TTC549 (cell line): ENCODE measurements at regions not wholly inside any gene's neighbourhood (a gene's known extent, or its start where the extent isn't known, plus 50 kb on each side); places are given as distances from the start of the nearest gene placed in this dataset.

Experiments
- FAIRE-seq: peaks from 2 replicates; lab custom pipeline; 2012; peaks lifted over from hg19 to GRCh38; lab: Jason Lieb, UNC

DNA sequence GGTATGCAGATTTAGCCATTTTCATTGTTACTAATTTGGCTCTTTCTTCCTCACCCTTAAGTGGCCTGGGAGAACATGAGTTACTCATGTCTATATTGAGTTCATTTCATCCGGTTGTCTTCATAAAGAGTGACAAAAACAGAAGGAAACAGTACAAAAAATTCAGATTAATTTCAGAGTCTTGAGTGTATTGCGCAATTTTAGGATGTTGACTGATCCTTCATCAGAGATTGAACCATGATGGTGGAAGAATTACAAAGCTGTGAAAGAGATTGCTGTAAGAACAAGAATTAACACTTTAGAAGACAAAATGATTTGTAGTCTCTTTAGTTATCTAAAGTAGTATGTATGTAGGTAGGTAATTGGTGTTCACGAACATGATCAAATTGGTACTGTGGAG lies 194.0 kb upstream of the PPP1R3A start:
- FAIRE-seq: no peak

DNA sequence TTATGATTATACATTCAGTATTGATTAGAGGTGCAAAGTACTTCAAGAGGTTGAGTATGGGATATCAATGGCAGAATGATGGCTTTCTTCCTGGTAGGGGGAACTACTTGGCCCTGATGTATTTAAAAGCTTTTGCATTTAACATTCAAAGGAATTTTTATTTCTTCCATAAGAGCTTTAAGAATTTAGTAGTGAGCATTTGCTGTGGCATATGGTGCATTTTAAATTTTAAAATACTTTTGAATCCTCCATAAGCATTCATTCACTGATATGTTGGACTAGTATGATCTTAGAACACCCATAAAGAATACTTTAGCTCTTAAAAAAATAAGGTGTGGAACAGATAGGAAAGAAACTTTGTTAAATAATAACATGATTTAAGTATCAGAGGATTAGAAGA lies 191.9 kb upstream of the PPP1R3A start:
- FAIRE-seq: no peak

DNA sequence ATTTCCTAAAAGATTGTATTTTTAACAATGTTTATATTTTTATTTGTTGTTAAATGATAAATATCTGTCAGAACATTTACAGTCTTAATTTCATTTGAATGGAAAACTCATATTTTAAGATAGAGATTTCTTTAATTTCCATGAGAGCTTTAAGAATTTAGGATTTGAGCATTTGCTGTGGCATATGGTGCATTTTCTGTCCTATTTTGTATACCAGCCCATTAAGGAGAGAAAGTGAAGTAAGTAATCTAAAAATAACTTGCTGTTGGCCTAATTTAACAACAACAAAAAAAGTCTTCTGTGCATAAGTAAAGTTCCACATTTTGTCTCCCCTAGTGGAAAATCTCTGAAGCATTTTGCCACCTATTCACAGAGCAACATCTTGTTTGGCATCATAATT lies 190.9 kb upstream of the PPP1R3A start:
- FAIRE-seq: peak; percentile 26

DNA sequence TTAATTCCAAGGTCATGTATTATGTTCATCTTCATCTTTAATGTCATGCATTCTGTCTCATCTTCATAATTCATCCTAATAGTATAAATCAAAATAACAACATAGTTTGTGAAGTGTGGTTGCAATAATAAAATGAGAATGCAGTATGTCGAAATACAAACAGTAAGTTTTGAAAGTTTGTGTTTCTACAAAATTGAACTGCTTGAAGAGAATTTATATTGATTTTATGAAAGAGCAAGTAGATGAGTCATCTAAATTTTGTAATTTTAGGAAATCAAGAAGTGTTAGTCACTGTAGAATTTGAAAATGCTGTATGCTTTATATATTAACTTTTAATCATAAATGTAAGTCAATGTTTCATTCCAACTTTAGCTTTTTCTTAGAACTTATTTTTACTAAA lies 190.5 kb upstream of the PPP1R3A start:
- FAIRE-seq: no peak

DNA sequence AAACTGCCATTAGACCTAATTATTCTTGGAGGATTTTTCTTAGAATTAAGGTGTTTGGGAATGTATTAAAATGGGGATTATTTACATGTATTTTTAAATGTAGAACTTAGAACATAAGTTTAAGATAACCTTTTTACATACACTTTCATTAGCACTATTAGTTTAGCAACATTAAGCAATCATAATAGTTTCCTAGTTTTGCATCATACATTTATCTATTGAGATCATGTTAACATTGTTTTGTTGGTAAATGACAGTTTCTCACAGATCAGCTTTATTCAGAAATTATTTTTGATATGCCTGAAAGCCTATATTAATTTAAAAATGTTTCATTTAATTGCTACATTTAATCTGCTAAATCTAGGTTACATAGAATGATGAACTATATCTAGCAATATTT lies 189.7 kb upstream of the PPP1R3A start:
- no peak for FAIRE-seq

DNA sequence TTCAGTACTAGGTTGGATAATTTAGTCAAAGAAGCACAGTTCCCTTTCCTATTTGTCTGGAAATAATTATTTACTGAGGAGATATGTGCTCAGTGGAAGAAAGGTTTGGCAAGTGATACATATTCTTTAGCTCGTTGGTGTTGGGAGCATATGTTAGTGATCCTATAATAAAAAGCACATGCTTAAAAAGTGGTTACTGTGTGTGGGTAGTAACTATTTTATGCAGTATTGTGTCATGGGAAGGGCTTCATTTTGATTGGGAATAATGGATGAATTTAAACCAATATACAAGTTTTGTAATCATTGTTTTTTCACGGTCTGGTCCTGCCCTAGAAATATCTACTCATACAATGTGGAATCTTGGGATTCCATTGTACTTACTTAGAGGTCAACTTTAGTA lies 188.7 kb upstream of the PPP1R3A start:
- FAIRE-seq: no peak

DNA sequence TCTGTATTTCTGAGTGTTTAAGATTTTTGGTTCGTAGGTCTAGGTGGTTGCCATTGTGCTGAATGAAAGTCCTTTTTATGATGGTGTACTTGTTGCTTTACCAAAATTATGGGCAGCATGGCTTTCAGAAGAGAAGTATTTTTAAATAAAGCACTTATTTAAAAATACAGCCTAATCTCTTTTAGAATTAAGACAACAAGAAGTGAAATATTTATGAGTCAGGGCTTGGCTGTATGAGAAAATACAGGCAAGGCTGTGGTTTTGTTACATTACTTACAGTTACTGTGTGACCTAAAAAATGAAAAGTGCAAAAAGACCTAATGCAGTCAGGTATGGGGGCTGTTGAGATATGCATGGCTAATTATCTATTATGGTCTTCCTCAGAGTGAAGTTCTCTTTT lies 185.2 kb upstream of the PPP1R3A start:
- FAIRE-seq: no peak

DNA sequence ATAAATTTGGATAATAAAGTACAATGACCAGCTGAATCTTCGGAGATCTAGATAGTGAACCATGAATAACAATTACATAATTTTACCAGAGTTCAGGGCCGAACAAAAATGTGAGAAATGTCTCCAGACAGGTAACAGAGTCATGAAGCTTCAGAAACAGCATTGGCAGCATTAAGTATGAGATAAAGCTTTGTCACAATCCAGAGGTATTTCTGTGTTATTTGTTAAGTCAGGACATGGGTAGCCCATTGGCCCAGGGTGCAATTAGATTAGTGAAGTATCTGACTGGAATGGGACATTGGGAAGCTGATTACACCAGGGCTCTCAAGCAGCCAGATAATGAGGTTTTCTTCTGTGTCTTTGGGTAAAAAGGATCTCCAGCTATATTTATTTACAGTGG lies 184.2 kb upstream of the PPP1R3A start:
- no peak for FAIRE-seq

DNA sequence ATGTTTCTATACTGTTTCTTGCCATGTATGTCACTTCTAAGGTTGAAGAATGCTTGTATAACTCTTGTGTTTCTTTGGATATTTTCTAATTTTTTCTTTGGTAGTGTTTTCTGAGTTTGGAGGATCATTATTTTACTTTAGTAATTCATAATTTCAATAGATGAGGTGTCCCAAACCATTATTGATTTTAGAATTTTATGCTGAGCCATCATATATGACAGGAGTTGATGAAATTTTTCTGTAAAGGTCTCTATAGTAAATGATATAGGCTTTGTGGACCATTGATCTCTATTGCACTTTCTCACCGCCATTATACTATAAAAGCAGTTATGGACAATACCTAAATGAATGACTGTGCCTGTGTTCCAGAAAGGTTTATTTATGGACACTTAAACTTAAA lies 183.3 kb upstream of the PPP1R3A start:
- FAIRE-seq: no peak

DNA sequence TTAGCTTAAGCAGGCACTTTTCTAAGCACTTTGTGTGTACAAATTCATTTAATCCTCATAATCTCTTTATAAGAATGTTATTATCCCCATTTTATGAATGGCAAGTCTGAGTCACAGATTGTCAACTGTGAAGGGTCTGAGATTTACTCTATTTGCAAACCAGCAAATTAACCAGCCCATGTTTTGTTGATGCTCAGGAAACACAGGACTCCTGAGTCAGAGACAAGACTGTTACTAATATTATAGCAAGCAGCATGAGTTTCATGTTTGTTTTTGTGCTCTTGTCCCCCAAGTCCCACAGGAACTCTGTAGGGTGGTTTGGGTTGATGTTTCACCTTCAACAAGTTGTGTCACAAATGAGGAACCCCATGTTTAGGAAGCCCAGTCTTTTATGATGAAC lies 182.0 kb upstream of the PPP1R3A start:
- no peak for FAIRE-seq

DNA sequence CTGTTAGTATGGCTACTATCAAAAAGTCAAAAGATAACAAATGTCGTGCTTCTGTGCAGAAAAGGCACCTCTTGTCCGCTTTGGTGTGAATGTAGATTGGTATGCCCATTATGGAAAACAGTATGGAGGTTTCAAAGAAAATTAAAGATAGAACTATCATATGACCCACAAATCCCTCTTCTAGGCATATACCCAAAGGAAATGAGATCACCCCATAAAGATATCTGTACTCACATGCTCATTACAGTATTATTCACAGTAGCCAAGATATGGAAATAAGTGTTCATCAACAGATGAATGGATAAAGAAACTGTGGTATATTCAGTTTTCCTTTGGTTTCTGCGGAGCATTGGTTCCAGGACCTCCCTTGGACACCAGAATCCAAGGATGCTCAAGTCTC lies 180.5 kb upstream of the PPP1R3A start:
- no peak for FAIRE-seq

DNA sequence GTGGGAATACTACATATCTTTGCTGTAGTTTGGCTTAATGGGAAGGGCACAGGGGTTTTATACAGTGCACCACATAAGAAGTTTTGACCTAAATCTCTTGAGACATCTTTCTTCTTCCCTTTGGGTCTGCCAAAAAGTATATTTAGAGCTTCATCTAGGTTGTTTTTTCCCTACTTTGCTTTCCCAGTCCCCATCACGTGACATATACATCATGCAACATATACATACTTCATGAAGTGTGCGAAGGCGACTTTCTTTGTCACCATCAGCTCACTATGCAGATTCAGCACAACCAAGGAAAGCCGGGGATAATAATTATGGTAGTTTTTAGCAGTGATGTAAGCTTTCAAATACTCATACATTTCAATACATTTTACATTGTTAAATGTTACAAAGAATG lies 177.1 kb upstream of the PPP1R3A start:
- FAIRE-seq: no peak

DNA sequence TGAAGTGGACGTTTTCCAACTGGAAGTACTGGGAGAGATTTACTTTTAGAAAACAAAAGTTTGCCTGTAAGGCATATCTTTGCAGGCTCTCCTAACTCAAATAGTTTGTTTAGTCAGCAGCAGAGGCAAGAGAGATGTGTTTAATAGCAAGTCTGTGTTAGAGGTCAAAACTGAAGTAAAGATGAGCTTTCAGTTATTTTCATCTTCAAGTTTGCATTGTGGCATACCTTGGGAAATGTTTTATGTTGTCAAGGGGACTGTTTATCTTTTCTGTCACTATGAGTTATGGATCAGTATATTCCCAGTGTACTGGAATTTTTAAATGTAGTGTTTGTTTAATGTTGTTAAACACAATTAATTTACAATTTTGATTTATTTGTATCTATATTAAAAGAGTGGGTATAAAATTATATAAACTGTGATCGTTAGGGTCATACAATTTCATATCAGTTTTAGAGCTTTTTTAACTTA lies 169.7 kb upstream of the PPP1R3A start:
- no peak for FAIRE-seq

DNA sequence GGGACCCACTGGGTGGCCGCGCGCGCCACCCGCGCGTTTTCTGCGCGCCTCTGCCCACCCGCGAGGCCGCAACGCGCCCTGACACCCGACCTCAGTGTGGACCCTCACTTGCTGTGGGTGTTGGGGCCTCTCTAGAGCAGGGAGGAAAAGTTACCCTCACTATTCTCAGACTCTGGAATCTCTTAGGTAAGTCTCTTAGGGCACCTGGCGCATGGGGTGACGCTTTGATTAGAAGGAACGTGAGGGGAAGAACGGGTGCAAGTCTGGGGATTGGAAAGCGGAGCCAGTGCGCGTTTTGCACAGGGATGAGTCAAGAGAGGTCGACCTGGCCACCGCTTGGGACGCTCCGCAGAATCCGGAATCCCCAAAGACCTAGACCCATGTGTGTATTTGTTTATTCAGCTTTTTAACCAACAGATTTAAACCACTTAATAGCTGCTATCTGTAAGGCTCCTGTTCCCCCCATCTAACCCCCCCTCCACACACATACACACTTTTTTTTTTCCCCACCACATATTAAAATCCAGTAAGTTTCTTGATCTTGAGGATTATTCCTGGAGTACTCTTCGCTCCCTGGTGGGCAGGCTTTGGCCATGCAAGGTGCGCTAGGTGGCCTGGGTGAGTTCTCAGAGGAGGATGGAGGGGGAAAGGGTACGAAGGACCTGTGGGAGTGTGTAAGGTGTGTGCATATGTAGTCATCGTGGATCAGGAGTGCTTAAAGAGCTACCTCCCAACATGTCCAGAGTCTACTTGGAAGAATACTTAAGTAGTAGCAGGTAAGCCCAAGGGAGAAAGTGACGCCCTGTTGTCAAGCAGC lies 169.1 kb upstream of the PPP1R3A start:
- no peak for FAIRE-seq

DNA sequence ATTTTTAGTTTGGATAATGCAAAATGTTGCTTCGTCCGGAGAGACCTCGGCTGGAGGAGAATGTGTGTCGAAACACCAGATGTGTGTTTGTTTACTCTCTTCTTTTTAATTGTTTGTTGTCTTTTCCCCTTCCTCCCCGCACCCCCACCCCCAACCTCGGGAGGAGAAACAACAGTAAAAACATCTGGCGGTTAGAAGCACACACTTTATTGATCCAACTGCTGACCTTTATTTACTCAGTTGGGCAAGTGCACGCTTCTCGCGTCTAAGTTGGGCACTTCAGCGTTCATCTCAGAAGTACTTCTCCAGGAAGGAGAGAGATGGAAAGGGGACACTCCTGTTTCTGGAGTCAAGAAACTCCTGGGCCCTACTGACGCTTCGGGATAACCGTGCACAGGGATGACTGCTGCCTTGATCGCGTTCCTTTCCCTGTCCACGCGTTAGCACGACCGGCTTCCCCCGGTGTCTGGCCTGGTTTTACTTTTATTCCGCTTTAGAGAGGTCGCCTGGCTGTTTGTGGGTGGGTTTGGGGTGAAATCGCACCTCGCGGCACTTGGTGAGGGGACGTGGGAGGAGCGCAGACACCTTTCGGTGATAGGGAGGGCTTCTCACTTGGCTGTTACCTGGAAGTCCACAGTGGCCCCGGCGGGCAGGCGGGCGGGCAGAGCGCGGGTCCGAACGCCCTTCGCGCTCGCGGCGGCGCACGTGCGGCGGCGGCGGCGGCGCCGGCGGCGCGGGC lies 168.3 kb upstream of the PPP1R3A start:
- no peak for FAIRE-seq

DNA sequence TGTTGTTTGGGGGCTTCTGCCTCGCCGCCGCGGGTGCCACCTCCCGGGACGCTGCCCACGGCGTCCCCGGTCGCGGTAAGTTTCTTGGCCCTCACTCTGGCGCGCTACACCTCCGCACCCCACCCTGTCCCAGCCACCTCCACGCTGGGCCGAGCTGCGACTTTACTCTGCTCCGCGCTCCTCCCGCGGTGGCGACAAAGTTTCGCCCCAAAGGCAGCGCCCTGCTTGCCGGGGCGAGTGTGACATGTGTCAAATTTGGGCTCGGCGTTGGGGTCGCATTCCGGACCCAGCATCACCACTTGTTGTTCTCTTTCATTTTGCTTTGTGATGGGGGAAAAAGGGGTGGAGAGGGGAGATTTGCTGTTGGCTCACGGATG lies 167.7 kb upstream of the PPP1R3A start:
- FAIRE-seq: no peak

DNA sequence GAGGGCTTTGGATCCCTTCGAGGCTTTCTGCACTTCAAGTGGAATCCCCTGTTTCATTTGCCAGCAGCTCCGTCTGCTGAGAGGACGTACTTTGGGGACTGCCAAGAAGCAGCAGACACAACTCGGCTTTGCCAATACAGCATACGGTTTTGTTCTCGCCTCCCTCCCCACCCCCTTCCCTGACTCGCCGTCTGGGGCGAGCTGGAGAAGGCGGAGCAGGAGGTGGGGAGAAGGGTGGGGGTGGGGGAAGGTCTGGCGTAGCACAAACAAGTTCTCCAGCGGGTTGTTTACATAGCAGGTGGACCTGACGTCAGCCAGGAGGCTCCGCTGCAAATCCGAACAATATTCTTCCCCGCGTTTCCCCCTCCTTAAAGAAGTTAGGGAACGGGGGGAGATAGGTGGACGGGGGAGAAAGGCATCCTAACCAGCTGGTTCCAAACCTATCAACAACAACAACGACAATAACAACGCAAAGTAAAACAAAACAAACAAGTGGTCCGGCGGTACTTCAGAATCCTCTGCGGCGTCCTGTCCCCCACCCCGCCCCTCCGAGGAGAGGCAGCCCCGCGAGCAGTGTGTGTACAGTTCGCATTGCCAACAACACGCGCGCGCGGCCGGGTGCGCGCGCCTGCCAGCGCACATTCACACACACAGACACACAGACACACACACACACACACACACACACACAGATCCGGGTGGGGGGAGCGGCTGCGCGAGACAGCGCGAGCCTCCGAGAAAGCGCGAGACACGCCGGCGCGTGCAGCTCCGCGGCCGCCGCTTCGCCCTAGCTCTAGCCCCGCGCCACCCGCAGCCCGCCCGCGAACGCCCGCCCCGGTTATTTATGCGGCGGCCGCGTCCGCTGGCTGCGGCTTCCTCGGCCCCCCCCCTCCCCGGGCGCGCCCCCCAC lies 167.0 kb upstream of the PPP1R3A start:
- FAIRE-seq: no peak

DNA sequence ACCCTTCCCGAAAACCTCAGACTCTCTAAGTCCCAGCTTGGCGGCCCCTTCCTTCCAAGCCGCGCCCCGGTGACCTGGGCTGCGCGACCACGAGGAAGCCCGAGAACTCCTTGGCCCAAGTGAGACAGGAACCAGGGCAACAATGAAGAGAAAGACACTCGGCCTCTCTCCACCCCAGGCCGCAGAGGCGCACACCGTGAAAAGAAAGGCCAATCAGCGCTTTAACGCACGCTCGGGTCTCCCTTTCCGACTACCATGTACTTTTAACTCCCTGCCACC lies 166.4 kb upstream of the PPP1R3A start:
- FAIRE-seq: no peak

DNA sequence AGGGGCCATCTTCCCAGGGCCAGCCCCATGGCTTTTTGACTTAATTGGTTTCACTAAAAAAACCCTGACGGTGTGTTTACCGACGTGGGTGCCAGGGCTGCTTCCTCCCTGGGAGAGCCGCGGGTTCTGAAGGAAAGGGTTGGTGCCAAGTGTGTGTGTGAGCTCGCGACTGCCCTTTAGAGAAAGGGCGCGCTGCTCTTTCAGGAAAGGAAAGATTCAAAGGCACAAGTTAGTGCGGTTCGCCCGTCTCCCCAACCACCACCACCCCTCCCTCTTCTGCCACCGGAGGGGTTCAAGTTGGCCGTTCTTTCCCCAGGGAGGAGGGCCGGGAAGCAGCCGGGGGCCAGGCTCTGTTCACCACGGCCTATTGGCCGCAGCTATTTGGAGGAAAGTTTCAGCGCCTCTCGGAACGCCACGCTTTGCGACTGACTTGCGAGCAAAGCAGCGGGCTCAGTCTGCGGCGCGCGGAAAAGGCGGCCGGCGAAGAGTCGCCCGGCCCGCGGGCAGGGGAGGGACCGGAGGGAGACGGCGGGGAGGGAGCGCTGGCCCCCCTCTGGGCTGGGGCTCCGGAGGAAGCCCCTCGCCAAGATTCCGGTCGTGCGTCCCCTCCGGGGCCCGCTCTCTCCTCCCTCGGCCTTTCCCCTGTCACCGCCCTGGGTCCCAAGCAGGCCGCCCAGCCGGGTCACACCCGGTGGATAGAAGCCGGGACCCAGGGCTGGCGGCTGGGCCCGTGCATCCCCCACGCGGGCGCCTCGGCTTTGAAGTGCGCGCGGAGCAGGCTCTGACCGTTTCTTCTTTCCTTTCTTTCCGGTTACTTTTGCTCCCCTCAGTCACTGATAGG lies 165.9 kb upstream of the PPP1R3A start:
- no peak for FAIRE-seq

DNA sequence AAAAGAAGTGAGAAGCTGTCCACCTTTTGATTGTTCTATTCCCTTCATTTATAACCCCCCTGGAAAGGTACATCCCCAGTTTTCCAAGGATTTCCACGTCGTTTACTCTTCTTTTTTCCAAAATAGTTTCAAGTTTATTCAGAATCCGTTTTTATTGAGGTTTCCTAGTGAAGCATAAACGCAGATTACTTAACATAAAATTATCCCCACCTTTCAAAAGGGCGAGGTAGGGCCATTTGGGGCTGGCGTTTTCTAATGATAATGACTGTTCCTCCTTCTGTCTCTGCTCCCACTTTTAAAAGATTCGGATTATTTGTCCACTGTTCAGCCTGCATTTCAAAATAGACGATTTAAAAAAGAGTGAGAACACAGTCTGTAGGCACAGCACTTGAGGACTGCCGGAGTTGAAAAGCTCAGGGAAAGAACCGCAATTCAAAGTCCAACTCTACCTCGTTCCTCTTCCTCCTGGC lies 165.2 kb upstream of the PPP1R3A start:
- FAIRE-seq: no peak

DNA sequence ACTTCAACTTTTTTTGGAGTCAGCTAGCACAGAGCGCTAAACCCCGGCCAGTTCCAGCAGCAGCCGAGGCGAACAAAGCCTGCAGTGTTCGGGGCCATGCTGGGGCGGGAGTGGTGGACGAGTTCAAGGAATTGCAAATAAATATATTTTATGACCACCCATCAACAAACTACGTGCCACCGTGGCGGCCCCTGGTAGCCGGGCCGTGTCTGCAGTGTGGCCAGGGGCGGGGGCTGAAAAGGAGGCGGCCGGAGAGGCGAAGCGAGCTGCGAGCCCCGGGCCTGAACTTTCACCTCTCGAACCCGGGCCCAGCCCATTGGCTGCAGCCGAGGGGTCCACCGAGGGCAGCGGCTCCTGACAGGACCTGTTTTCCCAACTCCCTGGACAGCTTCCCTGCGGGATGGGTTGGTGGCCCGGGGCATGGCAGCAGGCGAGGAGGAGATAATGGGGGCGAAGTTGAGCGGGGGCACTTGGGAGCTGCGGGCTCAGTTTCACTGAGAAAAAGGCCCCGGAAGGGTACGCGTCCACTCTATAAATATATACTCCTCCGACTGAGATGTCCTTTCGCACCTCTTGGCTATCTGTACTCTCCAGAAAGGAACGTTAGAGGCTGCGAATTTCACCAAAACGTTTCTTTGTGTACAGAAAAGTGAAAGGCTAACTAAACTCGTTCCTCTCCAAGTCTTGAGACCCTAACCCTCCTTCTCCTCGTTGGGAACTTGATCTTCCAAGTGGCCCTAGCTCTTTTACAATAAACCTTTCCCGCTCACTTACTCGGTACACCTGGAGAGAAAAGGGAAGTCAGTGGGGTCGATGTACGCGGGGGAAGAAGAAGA lies 164.6 kb upstream of the PPP1R3A start:
- no peak for FAIRE-seq
